GM23338 (cell line): ENCODE measurements at regions not wholly inside any gene's neighbourhood (a gene's known extent, or its start where the extent isn't known, plus 50 kb on each side); places are given as distances from the start of the nearest gene placed in this dataset.
A peak's percentile ranks its signal among the peaks of the same experiment; 100 is the strongest.

Experiments
- CREB1 ChIP-seq: fragments of 250-450 bp; sonication (Bioruptor Pico); IDR thresholded peaks from 2 replicates; pipeline ENCODE4 v1.5.0; 2020; ENCODE audit warnings: low read depth, mild to moderate bottlenecking, moderate library complexity
- EZH2 ChIP-seq: fragments of 200-600 bp; sonication (generic); IDR thresholded peaks from one replicate; pipeline ENCODE4 v1.8.0; 2017; ENCODE audit warnings: antibody characterized with exemption, mild to moderate bottlenecking, low read depth; ENCODE audit not compliant: unreplicated experiment
- EZH2phosphoT487 ChIP-seq: fragments of 200-600 bp; sonication (generic); IDR thresholded peaks from one replicate; pipeline ENCODE4 v1.8.1; 2018; ENCODE audit warnings: antibody characterized with exemption; ENCODE audit not compliant: unreplicated experiment
- JUNB ChIP-seq: IDR thresholded peaks from one replicate; pipeline ENCODE4 v1.6.1; 2016; ENCODE audit warnings: antibody characterized with exemption; ENCODE audit not compliant: unreplicated experiment
- NANOG ChIP-seq: IDR thresholded peaks from 2 replicates; pipeline ENCODE4 v1.6.1; 2016; ENCODE audit warnings: antibody characterized with exemption, borderline replicate concordance
- POLR2AphosphoS5 ChIP-seq: IDR thresholded peaks from 2 replicates; pipeline ENCODE4 v1.6.1; 2016; ENCODE audit warnings: antibody characterized with exemption, low read depth
- REST ChIP-seq: IDR thresholded peaks from one replicate; pipeline ENCODE4 v1.6.1; 2018; ENCODE audit warnings: antibody characterized with exemption; ENCODE audit not compliant: unreplicated experiment
- STAT1 ChIP-seq: IDR thresholded peaks from one replicate; pipeline ENCODE4 v1.6.1; 2016; ENCODE audit warnings: antibody characterized with exemption; ENCODE audit not compliant: unreplicated experiment
- ZNF114 ChIP-seq: fragments of 250-450 bp; sonication (Bioruptor Pico); IDR thresholded peaks from 2 replicates; pipeline ENCODE4 v1.5.0; 2020; ENCODE audit warnings: mild to moderate bottlenecking, moderate library complexity
- ZNF331 ChIP-seq: fragments of 250-450 bp; sonication (Bioruptor Pico); IDR thresholded peaks from 2 replicates; pipeline ENCODE4 v1.5.0; 2020; ENCODE audit warnings: low read depth, mild to moderate bottlenecking, moderate library complexity
- TF ChIP-seq, protein P1 (sequence below), 2 experiments: fragments of 200-600 bp in 1 of 2; sonication (generic) in 1 of 2; conservative IDR thresholded peaks; 2 replicates each; pipeline versions ENCODE4 v1.5.1 to v1.6.1; 2016 to 2017; ENCODE audit warnings: antibody characterized with exemption in 2 of 2, low read depth in 2 of 2, mild to moderate bottlenecking in 2 of 2, moderate library complexity in 1 of 2
- TF ChIP-seq, protein P2 (sequence below): fragments of 250-450 bp; sonication (Bioruptor Pico); IDR thresholded peaks from 2 replicates; pipeline ENCODE4 v1.5.0; 2020; ENCODE audit warnings: mild to moderate bottlenecking, moderate library complexity
- TF ChIP-seq, protein P3 (sequence below): IDR thresholded peaks from 2 replicates; pipeline ENCODE4 v1.6.1; 2016; ENCODE audit warnings: antibody characterized with exemption

- TF ChIP-seq, protein P1, sequence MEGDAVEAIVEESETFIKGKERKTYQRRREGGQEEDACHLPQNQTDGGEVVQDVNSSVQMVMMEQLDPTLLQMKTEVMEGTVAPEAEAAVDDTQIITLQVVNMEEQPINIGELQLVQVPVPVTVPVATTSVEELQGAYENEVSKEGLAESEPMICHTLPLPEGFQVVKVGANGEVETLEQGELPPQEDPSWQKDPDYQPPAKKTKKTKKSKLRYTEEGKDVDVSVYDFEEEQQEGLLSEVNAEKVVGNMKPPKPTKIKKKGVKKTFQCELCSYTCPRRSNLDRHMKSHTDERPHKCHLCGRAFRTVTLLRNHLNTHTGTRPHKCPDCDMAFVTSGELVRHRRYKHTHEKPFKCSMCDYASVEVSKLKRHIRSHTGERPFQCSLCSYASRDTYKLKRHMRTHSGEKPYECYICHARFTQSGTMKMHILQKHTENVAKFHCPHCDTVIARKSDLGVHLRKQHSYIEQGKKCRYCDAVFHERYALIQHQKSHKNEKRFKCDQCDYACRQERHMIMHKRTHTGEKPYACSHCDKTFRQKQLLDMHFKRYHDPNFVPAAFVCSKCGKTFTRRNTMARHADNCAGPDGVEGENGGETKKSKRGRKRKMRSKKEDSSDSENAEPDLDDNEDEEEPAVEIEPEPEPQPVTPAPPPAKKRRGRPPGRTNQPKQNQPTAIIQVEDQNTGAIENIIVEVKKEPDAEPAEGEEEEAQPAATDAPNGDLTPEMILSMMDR (conservative IDR thresholded peaks at IDR 0.05; ENCODE audit: low read depth in 2 of 2) = peak in 1 of 2 experiments; percentile 30; a peak in 1 of 4 replicates
- TF ChIP-seq EZH2 (no peak), POLR2AphosphoS5 (no peak), EZH2phosphoT487 (no peak), REST (no peak), JUNB (no peak), CREB1 (CRISPR knock-in tag) (peak; percentile 4; the same call in 1 of the 2 replicates), NANOG (no peak), ZNF331 (CRISPR knock-in tag) (no peak), STAT1 (no peak), ZNF114 (CRISPR knock-in tag) (no peak)
- TF ChIP-seq, protein P2, sequence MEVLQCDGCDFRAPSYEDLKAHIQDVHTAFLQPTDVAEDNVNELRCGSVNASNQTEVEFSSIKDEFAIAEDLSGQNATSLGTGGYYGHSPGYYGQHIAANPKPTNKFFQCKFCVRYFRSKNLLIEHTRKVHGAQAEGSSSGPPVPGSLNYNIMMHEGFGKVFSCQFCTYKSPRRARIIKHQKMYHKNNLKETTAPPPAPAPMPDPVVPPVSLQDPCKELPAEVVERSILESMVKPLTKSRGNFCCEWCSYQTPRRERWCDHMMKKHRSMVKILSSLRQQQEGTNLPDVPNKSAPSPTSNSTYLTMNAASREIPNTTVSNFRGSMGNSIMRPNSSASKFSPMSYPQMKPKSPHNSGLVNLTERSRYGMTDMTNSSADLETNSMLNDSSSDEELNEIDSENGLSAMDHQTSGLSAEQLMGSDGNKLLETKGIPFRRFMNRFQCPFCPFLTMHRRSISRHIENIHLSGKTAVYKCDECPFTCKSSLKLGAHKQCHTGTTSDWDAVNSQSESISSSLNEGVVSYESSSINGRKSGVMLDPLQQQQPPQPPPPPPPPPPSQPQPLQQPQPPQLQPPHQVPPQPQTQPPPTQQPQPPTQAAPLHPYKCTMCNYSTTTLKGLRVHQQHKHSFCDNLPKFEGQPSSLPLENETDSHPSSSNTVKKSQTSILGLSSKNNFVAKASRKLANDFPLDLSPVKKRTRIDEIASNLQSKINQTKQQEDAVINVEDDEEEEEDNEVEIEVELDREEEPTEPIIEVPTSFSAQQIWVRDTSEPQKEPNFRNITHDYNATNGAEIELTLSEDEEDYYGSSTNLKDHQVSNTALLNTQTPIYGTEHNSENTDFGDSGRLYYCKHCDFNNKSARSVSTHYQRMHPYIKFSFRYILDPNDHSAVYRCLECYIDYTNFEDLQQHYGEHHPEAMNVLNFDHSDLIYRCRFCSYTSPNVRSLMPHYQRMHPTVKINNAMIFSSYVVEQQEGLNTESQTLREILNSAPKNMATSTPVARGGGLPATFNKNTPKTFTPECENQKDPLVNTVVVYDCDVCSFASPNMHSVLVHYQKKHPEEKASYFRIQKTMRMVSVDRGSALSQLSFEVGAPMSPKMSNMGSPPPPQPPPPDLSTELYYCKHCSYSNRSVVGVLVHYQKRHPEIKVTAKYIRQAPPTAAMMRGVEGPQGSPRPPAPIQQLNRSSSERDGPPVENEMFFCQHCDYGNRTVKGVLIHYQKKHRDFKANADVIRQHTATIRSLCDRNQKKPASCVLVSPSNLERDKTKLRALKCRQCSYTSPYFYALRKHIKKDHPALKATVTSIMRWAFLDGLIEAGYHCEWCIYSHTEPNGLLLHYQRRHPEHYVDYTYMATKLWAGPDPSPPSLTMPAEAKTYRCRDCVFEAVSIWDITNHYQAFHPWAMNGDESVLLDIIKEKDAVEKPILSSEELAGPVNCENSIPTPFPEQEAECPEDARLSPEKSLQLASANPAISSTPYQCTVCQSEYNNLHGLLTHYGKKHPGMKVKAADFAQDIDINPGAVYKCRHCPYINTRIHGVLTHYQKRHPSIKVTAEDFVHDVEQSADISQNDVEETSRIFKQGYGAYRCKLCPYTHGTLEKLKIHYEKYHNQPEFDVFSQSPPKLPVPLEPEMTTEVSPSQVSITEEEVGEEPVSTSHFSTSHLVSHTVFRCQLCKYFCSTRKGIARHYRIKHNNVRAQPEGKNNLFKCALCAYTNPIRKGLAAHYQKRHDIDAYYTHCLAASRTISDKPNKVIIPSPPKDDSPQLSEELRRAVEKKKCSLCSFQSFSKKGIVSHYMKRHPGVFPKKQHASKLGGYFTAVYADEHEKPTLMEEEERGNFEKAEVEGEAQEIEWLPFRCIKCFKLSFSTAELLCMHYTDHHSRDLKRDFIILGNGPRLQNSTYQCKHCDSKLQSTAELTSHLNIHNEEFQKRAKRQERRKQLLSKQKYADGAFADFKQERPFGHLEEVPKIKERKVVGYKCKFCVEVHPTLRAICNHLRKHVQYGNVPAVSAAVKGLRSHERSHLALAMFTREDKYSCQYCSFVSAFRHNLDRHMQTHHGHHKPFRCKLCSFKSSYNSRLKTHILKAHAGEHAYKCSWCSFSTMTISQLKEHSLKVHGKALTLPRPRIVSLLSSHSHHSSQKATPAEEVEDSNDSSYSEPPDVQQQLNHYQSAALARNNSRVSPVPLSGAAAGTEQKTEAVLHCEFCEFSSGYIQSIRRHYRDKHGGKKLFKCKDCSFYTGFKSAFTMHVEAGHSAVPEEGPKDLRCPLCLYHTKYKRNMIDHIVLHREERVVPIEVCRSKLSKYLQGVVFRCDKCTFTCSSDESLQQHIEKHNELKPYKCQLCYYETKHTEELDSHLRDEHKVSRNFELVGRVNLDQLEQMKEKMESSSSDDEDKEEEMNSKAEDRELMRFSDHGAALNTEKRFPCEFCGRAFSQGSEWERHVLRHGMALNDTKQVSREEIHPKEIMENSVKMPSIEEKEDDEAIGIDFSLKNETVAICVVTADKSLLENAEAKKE = peak; percentile 58; the same call in 1 of the 2 replicates
- TF ChIP-seq, protein P3, sequence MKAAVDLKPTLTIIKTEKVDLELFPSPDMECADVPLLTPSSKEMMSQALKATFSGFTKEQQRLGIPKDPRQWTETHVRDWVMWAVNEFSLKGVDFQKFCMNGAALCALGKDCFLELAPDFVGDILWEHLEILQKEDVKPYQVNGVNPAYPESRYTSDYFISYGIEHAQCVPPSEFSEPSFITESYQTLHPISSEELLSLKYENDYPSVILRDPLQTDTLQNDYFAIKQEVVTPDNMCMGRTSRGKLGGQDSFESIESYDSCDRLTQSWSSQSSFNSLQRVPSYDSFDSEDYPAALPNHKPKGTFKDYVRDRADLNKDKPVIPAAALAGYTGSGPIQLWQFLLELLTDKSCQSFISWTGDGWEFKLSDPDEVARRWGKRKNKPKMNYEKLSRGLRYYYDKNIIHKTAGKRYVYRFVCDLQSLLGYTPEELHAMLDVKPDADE = no peak
These were observed 298.0 kb upstream of the PAPPA start for GRCh38 chr9:115855458-115856133.
